GM13976 (cell line): ENCODE measurements at regions not wholly inside any gene's neighbourhood (a gene's known extent, or its start where the extent isn't known, plus 50 kb on each side); places are given as distances from the start of the nearest gene placed in this dataset.

ENCODE experiments used
- DNase-seq: peaks from one replicate; pipeline ENCODE4 v3.0.0; 2012; ENCODE audit warnings: low spot score
- in situ Hi-C: fragments of 300-500 bp; cut with MboI; formaldehyde crosslinking; loops from one replicate; pipeline ENCODE4 v1.12.0; 2022; ENCODE audit warnings: low sequenced_read_pairs, mixed read lengths, inconsistent platforms; ENCODE audit not compliant: unreplicated experiment
- TF ChIP-seq, protein P1 (sequence below): IDR thresholded peaks from 2 replicates; pipeline ENCODE4 v1.5.1; 2012; ENCODE audit warnings: borderline replicate concordance, mild to moderate bottlenecking; ENCODE audit not compliant: insufficient read depth; ENCODE audit errors: extremely low read depth, missing control alignments, control extremely low read depth

GRCh38 chr6:71474942-71475341 lies 186.3 kb downstream of the OGFRL1 start:
- TF ChIP-seq, protein P1, sequence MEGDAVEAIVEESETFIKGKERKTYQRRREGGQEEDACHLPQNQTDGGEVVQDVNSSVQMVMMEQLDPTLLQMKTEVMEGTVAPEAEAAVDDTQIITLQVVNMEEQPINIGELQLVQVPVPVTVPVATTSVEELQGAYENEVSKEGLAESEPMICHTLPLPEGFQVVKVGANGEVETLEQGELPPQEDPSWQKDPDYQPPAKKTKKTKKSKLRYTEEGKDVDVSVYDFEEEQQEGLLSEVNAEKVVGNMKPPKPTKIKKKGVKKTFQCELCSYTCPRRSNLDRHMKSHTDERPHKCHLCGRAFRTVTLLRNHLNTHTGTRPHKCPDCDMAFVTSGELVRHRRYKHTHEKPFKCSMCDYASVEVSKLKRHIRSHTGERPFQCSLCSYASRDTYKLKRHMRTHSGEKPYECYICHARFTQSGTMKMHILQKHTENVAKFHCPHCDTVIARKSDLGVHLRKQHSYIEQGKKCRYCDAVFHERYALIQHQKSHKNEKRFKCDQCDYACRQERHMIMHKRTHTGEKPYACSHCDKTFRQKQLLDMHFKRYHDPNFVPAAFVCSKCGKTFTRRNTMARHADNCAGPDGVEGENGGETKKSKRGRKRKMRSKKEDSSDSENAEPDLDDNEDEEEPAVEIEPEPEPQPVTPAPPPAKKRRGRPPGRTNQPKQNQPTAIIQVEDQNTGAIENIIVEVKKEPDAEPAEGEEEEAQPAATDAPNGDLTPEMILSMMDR, result no peak
- in situ Hi-C loops, result no loop called here
- DNase-seq, result no peak

DNA sequence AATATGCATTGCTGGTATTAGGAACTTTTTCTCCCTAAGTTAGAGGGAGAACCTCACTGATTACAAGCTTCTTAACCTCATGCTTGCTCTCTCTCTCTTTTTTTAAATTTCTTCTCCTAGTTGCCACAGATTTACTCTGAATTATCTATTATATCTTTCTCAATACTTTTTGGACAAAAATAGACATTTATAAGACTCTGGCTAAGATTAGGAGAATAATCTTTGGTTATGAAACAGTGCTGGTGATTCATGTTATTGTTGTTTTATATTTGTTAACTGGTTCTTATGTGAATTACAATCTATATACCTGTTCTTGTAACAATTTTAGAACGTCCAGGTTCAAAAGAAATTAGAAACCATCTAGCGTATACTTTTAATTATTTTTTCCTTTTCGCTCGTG lies 187.8 kb downstream of the OGFRL1 start:
- in situ Hi-C loops, result no loop called here
- no peak for DNase-seq
- TF ChIP-seq, protein P1, result no peak

GRCh38 chr6:71476872-71477271 lies 188.3 kb downstream of the OGFRL1 start:
- DNase-seq, result no peak
- TF ChIP-seq, protein P1, result no peak
- in situ Hi-C loops, result no loop called here

- DNase-seq, result no peak
- TF ChIP-seq, protein P1, result no peak
- in situ Hi-C loops, result no loop called here
Observed at GRCh38 chr6:71478834-71479541, 190.4 kb downstream of the OGFRL1 start.

- DNase-seq, result no peak
- in situ Hi-C loops, result no loop called here
- TF ChIP-seq, protein P1, result no peak
Observed at GRCh38 chr6:71480577-71480976, 192.0 kb downstream of the OGFRL1 start.

GRCh38 chr6:71481011-71481410 lies 192.4 kb downstream of the OGFRL1 start:
- in situ Hi-C loops, result no loop called here
- no peak for DNase-seq
- TF ChIP-seq, protein P1, result no peak

- no peak for DNase-seq
- in situ Hi-C loops, result no loop called here
- TF ChIP-seq, protein P1, result no peak
Observed at GRCh38 chr6:71481801-71482200, 193.2 kb downstream of the OGFRL1 start.
